ENCODE measurements at regions not wholly inside any gene's neighbourhood (a gene's known extent, or its start where the extent isn't known, plus 50 kb on each side); places are given as distances from the start of the nearest gene placed in this dataset.

DNA sequence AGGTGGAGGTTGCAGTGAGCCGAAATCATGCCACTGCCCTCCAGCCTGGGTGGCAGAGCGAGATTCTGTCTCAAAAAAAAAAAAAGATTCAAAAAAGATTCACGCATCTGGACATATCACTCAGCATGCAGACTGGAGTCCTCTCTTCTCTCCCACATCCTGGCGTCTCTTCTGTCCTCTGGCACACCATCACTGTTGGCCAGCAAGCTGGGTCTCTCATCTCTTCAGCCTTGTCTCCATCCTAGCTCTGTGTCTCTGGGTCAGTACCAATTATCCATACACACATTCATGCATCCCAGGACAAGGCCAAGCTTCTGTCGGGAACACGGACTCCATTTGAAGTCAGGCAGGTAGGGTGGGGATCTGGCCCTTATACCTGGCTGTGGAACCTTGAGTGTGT, 105.5 kb upstream of the MAP1LC3B2 start:
- TF ChIP-seq, protein P1, sequence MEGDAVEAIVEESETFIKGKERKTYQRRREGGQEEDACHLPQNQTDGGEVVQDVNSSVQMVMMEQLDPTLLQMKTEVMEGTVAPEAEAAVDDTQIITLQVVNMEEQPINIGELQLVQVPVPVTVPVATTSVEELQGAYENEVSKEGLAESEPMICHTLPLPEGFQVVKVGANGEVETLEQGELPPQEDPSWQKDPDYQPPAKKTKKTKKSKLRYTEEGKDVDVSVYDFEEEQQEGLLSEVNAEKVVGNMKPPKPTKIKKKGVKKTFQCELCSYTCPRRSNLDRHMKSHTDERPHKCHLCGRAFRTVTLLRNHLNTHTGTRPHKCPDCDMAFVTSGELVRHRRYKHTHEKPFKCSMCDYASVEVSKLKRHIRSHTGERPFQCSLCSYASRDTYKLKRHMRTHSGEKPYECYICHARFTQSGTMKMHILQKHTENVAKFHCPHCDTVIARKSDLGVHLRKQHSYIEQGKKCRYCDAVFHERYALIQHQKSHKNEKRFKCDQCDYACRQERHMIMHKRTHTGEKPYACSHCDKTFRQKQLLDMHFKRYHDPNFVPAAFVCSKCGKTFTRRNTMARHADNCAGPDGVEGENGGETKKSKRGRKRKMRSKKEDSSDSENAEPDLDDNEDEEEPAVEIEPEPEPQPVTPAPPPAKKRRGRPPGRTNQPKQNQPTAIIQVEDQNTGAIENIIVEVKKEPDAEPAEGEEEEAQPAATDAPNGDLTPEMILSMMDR (IDR thresholded peaks at IDR 0.05; ENCODE audit: borderline replicate concordance, insufficient read depth, low read depth, low read length): no peak
- H3K4me3 ChIP-seq (ENCODE audit: low read depth, low read length): no peak overlapping the region

DNA sequence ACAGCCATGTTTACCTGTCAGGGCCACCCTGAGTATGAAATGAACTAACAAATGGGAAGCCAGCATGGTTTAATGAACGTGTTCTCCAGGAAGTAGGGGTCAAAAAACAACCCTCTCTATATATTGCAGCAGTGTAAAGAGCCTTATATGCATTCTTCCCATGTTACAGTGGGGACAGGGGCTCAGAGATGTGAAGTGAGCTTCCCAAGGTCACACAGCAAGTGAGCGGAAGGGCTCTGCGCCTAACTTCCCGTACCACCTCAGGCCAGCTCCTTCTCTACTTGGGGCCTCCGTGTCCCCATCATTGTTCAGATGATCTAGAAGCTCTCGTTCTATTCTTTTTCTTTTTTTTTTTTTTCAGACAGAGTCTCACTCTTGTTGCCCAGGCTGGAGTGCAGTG, 105.1 kb upstream of the MAP1LC3B2 start:
- TF ChIP-seq, protein P1 (IDR thresholded peaks at IDR 0.05; ENCODE audit: borderline replicate concordance, insufficient read depth, low read depth, low read length): no peak
- H3K4me3 ChIP-seq (ENCODE audit: low read depth, low read length): no peak overlapping the region

DNA sequence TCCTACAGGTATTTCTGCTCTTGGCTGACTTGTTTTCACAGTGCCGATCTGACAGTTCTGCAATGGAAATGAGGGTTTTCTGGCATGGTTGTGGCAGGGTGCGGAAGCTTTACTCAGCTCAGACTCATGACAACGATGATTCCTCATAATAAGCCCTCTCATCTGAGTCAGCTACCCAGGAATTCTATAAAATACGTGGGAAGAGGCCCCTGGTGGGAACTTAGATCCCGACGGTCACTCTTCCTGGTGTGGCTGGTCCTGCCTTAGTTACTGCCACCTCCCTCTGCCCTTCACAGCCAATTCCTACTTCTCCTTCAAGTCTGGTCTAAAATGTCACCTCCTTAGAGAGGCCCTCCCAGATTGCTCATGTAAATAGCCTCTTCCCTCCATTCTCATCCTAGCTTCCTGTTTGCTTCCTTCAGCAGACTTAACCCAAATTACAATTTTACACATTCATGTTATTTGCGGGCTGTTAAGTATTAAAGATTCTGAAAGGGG, 104.2 kb upstream of the MAP1LC3B2 start:
- TF ChIP-seq, protein P1 (IDR thresholded peaks at IDR 0.05; ENCODE audit: borderline replicate concordance, insufficient read depth, low read depth, low read length): no peak
- no peak overlapping the region for H3K4me3 ChIP-seq (ENCODE audit: low read depth, low read length)

DNA sequence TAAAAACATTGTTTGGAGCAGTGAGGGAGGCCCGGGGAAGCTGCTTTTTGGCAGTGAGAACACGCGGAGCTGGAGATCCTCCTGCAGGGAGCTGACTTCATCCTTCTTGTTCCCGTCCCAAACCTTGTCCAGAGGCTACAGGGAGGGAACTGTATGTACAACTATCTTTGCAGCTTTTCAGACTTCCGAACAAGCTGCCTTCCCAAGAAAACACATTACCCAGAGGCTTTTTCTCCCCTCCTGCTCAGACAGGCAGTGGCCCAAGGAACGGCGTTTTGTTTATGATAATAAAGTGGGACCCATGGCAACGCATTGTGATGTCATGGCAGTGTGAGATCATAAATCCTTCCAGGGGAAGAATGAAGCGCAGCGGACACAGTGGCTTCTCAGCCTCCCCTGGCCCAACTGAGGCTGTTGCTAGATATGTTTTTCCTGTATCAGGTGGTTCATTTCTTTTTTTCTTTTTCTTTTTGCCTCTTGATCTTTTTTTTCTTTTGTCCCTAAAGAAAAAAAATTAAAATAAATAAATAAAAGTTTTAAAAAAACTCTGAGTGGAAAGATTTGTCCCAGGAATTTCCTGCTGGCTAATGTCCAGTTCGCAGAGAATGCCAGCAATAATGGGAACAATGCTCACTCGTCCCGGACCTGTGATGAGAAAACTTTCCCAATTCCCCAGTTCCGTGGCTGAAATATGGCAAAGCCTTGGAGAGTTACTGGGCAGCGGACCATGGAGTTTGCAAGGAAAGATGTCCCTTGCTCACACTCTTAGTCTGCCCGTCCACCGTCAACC, 103.4 kb upstream of the MAP1LC3B2 start:
- no peak overlapping the region for H3K4me3 ChIP-seq (ENCODE audit: low read depth, low read length)

DNA sequence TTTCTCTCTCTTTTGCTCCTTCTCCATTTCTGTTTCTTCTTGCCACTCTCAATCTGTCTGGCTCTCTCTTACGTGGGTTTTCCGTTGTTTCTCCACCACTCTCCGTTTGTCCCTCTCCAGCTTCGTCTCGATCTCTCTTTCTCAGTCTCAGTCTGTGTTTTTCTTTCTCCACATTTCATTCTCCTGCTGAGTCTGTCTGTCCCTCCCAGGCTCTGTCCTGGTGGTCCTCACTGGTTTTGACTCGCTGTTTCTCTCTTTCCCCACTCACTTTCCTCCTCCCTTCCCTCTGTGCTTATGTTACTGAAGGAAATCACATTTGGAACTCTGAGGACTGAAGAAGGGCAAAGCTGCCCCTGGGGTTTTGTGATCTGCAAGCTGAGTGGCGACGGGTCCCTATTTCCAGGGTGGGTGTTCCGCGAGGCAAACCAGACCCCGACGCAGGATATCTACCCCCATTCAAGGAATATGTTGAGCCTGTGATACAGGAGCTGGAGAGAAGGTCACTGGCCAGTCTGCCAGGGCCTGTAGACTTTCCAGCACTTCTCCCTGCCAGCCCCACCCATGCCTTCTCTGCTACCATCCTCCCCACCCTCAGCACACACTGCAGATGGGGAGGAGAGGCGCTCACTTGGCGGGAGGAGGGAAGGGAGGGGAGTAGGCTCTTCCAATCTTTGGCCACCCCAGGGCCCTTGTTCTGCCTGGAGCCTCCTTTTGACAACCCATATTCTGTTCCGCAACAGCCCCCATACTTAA, 102.7 kb upstream of the MAP1LC3B2 start:
- TF ChIP-seq, protein P1 (IDR thresholded peaks at IDR 0.05; ENCODE audit: borderline replicate concordance, insufficient read depth, low read depth, low read length): no peak
- H3K4me3 ChIP-seq (ENCODE audit: low read depth, low read length): no peak overlapping the region

More for the DNA sequence above, 103.4 kb upstream of the MAP1LC3B2 start:
- TF ChIP-seq, protein P1 (IDR thresholded peaks at IDR 0.05; ENCODE audit: borderline replicate concordance, insufficient read depth, low read depth, low read length): no peak

DNA sequence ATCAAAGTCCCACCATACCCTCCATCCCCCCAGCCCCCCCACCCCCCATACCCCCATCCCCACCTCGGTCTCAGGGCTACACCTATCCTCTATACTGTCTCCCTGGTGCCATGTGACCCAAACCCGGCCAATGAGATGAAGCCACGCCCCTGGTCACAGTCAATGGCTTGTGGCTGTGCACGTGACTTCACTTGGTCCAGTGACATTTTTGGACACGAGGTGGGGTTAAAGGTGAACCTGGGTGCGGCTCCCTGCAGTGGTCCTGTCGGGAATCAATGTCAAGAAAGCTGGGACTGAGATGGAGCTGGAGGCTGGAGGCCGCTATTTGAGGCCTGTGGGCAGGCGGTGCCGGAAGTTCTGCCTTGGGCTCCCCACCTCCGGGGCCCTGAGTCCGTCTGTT, 100.7 kb upstream of the MAP1LC3B2 start:
- TF ChIP-seq, protein P1 (IDR thresholded peaks at IDR 0.05; ENCODE audit: borderline replicate concordance, insufficient read depth, low read depth, low read length): no peak
- no peak overlapping the region for H3K4me3 ChIP-seq (ENCODE audit: low read depth, low read length)

All from GM12875 (cell line).